ENCODE measurements at regions not wholly inside any gene's neighbourhood (a gene's known extent, or its start where the extent isn't known, plus 50 kb on each side); places are given as distances from the start of the nearest gene placed in this dataset.

DNA sequence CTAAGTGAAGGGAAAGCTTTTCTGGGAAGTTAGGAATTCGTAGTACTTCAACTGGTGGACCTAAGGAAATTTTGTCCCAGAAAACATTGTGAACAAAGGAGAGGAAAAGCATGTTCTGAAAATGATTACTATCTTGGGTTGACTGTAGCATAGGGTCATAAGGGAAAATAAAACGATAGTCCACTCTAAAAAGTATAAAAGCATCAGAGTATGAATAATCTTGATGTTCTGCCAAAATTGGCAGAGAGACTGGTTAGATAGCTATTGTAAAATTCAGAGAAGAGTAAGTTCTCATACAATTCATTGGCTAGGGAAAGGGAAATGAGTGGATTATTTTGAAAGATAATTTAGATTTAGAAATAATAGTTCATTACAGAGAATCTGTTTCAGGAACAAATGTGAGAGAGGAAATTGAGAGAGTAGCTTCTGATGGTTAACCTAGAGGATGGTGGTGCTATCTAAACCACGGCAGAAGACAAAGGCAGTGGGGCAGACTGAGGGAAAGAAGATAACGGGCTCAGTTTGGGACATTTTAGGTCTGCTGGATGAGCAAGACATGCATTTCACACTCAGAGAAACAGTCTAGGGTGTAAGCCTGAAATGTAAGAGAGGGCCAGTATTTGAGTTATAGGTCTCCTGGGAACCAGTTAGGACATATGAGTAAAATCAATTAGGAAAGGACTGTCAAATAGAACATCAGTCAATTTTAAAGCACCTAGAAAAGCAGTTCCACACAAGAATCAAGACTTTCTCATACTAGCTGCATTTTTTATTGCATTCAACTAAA lies 799.3 kb upstream of the CXADR start:
- WGBS, 2 donors: 58 to 59% methylated on average over 4 of the region's 4 CpGs
- DNase-seq (ENCODE audit: low spot score in 2 of 2): no peak
- TF ChIP-seq POLR2A (IDR thresholded peaks at IDR 0.05) (no peak), CTCF (IDR thresholded peaks at IDR 0.05) (no peak)
- intact Hi-C loops (cut with DNase I; ENCODE audit: low total_unique reads): no loop called here
- no peak overlapping the region for H3K4me3 ChIP-seq (ENCODE audit: low read depth, poor library complexity, severe bottlenecking)

GRCh38 chr21:16740511-16740910 lies 772.3 kb upstream of the CXADR start:
- WGBS, 2 donors: 78 to 84% methylated on average over 8 of the region's 8 CpGs
- no peak for TF ChIP-seq CTCF (IDR thresholded peaks at IDR 0.05)
- TF ChIP-seq POLR2A (IDR thresholded peaks at IDR 0.05): no peak
- H3K4me3 ChIP-seq (ENCODE audit: low read depth, poor library complexity, severe bottlenecking): no peak overlapping the region
- intact Hi-C loops (cut with DNase I; ENCODE audit: low total_unique reads): no loop called here
- no peak for DNase-seq (ENCODE audit: low spot score in 2 of 2)

DNA sequence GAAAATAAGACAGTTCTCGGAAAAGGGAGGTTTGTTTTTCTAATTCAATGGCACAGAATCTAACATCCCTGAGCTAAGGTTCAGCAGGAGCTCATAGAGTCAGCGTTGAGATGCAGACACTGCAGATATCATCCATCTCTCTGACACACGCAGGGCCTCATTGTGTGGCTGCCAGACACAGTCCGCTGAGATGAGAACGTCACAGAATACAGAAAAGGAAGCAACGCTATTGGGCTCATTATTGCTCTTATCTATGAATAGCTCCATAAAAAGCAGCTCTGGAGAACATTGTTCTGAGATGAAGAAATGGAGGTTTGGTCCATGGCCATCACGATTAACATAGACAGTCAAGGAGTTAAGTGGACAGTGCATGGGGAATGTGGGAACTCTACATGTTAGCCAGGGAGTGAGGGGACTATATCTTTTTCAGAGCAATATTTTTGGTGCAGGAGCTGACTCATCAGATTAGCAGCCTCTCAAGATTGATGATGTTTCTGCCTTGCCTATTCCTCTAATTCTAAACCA lies 771.6 kb upstream of the CXADR start:
- 58 to 60% methylated on average over 7 of the region's 7 CpGs for WGBS, 2 donors
- DNase-seq (ENCODE audit: low spot score in 2 of 2): no peak
- intact Hi-C loops (cut with DNase I; ENCODE audit: low total_unique reads): no loop called here
- TF ChIP-seq CTCF (IDR thresholded peaks at IDR 0.05) (no peak), POLR2A (IDR thresholded peaks at IDR 0.05) (no peak)
- H3K4me3 ChIP-seq (ENCODE audit: low read depth, poor library complexity, severe bottlenecking): no peak overlapping the region

GRCh38 chr21:16742131-16742641 lies 770.7 kb upstream of the CXADR start:
- TF ChIP-seq CTCF (IDR thresholded peaks at IDR 0.05) (no peak), POLR2A (IDR thresholded peaks at IDR 0.05) (no peak)
- 23 to 37% methylated on average over 3 of the region's 3 CpGs for WGBS, 2 donors
- no peak overlapping the region for H3K4me3 ChIP-seq (ENCODE audit: low read depth, poor library complexity, severe bottlenecking)
- intact Hi-C loops (cut with DNase I; ENCODE audit: low total_unique reads): no loop called here
- DNase-seq (ENCODE audit: low spot score in 2 of 2): peak in 1 of 2 donors; percentile 18

DNA sequence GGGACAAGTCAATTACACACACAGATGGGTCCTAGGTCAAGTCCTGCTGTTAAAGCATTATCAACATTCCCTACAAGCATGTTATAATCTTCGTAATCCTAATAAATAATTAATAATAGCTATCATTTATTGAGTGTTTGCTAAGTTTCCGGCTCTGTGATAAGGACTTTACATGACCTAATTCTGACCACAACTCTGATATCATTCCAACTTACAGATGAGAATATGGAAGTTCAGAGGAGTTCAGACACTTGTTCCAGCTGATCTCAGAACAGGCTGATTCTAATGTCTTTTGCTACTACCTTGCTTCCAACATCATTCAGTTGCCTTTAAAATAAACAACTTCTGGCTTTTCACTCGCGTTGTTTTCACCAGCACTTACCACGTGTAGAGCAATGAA lies 770.1 kb upstream of the CXADR start:
- TF ChIP-seq POLR2A (IDR thresholded peaks at IDR 0.05) (no peak), CTCF (IDR thresholded peaks at IDR 0.05) (no peak)
- intact Hi-C loops (cut with DNase I; ENCODE audit: low total_unique reads): no loop called here
- H3K4me3 ChIP-seq (ENCODE audit: low read depth, poor library complexity, severe bottlenecking): no peak overlapping the region
- 65 to 68% methylated on average over 5 of the region's 5 CpGs for WGBS, 2 donors
- no peak for DNase-seq (ENCODE audit: low spot score in 2 of 2)
